Stimulated activated naive CD8-positive, alpha-beta T cell treated with anti-CD3 and anti-CD28 coated beads, Interleukin-15, Interleukin-2, amounts not matched to agents 100 ng/mL and 50 ng/mL, for 24 hours (primary cell): ENCODE measurements at regions not wholly inside any gene's neighbourhood (a gene's known extent, or its start where the extent isn't known, plus 50 kb on each side); places are given as distances from the start of the nearest gene placed in this dataset.

Source experiments
- H3K27ac Mint-ChIP-seq: one replicate; pipeline ENCODE4 v1.8.0; 2021; ENCODE audit warnings: mild to moderate bottlenecking, mixed read lengths
- H3K27me3 Mint-ChIP-seq: one replicate; pipeline ENCODE4 v1.8.0; 2021; ENCODE audit warnings: mixed read lengths
- H3K36me3 Mint-ChIP-seq: one replicate; pipeline ENCODE4 v1.8.0; 2021; ENCODE audit warnings: low read depth, mixed read lengths
- H3K4me1 Mint-ChIP-seq: one replicate; pipeline ENCODE4 v1.8.0; 2021; ENCODE audit warnings: low read depth, mixed read lengths
- H3K4me3 Mint-ChIP-seq: one replicate; pipeline ENCODE4 v1.8.0; 2021; ENCODE audit warnings: mild to moderate bottlenecking, mixed read lengths
- H3K9me3 Mint-ChIP-seq: one replicate; pipeline ENCODE4 v1.8.0; 2021; ENCODE audit warnings: mixed read lengths

- Mint-ChIP-seq H3K9me3 (no peaks in the 10 kb centered on the region), H3K36me3 (no peaks in the 10 kb centered on the region), H3K27me3 (peaks cover 19% of the 10 kb centered on the region), H3K4me1 (peaks cover 5% of the 10 kb centered on the region), H3K4me3 (no peak overlapping the region), H3K27ac (no peak overlapping the region)
Measured at GRCh38 chr5:133682451-133682850, 70.1 kb upstream of the FSTL4 start.

DNA sequence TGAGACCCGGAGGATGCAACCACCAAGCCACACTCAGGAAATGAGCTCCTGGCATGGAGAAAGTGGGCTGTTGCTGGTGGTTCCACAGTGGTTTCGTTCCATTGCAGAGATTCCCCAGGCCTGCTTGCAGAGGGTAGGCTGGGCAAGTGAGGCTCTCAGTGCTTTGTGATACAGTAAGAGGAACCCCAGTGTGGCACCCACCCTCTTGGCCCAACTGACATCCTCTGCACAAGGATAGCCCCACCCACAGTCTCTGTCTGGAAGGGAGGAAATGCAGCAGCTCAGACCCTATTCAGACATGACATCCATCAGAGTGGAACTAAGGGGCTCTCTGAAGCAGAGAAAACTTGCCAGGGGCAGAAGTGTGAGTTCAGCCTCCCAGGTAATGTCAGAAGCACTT is 69.6 kb upstream of the FSTL4 start:
- H3K4me3 Mint-ChIP-seq = no peak overlapping the region
- H3K27me3 Mint-ChIP-seq = peaks cover 15% of the 10 kb centered on the region
- H3K9me3 Mint-ChIP-seq = no peaks in the 10 kb centered on the region
- H3K4me1 Mint-ChIP-seq = peaks cover 5% of the 10 kb centered on the region
- H3K36me3 Mint-ChIP-seq = no peaks in the 10 kb centered on the region
- H3K27ac Mint-ChIP-seq = no peak overlapping the region

DNA sequence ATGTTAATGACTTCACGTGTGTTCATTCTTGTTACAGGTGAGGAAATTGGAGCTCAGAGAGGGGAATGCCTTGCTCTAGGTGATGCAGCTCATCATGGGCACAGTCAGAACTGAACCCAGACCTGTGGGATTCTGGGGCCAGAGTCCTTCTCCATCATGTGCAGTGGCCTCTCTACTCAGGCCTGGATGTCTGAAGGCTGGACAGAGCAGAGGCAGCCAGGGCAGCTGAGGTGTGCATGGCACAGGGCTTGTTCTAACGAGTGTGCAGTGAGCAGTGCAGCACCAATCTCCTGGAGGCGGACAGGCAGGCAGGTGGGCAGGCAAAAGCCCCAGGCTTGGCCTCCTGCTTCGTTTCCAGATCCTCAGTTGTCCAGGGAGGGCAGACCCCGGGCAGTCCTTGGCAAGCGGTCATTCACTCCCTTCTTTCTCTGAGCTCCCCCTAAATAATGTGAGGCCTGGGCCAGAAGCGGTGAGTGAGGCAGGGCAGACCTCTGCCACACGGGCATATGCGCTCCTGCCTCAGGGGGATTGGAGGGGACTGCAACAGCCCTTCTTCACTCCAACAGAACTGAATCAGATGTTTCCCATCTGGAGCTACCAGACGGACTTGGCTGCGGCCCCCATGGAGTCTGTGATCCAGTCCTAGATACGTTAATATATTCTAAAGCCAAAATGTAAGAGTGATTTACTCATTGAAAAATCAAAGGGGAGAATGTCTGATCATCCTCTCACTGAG is 68.7 kb upstream of the FSTL4 start:
- Mint-ChIP-seq H3K4me1 (peaks cover 5% of the 10 kb centered on the region), H3K4me3 (no peak overlapping the region), H3K27me3 (peaks cover 10% of the 10 kb centered on the region), H3K36me3 (no peaks in the 10 kb centered on the region), H3K9me3 (no peaks in the 10 kb centered on the region), H3K27ac (no peak overlapping the region)

GRCh38 chr5:133679534-133679933 is 67.2 kb upstream of the FSTL4 start:
- Mint-ChIP-seq H3K4me3 (no peak overlapping the region), H3K4me1 (peaks cover 5% of the 10 kb centered on the region), H3K9me3 (no peaks in the 10 kb centered on the region), H3K27ac (no peak overlapping the region), H3K27me3 (peaks cover 7% of the 10 kb centered on the region), H3K36me3 (no peaks in the 10 kb centered on the region)

GRCh38 chr5:133675376-133676154 is 63.2 kb upstream of the FSTL4 start:
- no peak overlapping the region for H3K27ac Mint-ChIP-seq
- no peaks in the 10 kb centered on the region for H3K4me1 Mint-ChIP-seq
- peaks cover 14% of the 10 kb centered on the region for H3K27me3 Mint-ChIP-seq
- no peaks in the 10 kb centered on the region for H3K9me3 Mint-ChIP-seq
- H3K4me3 Mint-ChIP-seq = no peak overlapping the region
- H3K36me3 Mint-ChIP-seq = no peaks in the 10 kb centered on the region

DNA sequence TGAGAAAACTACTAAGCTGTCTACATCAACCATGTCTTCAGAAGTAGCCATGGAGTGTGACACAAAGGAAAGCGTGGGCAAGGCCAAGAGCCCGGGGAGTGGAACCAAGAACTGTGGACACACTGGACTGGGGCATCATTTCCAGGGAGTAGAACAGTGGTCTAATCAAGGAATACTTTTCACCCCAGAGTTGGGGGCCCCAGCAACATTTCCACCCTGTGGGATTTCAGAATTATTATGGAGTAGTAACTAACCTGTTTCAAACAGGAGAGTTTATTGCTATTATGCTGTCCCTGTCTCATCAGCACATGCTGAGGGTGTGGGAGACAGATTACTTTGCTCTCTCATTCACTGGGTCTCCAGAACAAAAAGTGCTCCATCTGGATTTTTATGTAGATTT is 58.0 kb upstream of the FSTL4 start:
- Mint-ChIP-seq H3K4me3 (no peak overlapping the region), H3K27me3 (peaks cover 29% of the 10 kb centered on the region), H3K36me3 (no peaks in the 10 kb centered on the region)

DNA sequence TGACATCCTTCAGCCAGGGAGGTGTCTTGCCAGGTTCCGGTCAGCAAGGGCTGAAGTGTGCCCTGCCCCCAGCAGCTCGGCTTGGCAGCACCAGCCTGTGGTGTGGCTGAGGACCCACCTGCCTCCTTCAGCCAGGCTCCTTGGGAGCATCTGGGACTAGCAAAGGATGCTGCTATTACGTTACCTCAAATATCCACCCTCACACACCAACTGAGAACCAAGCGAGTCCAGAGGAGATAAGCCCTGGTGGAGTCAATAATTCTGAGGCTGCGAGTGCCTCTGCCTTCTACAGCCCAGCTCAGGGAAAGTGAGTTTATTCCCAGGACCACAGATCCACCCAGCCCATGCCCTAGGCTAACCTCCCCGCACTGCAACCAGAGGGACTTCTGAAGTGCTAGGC is 57.1 kb upstream of the FSTL4 start:
- Mint-ChIP-seq H3K9me3 (no peaks in the 10 kb centered on the region), H3K27me3 (peaks cover 29% of the 10 kb centered on the region), H3K36me3 (no peaks in the 10 kb centered on the region), H3K27ac (no peak overlapping the region), H3K4me1 (no peaks in the 10 kb centered on the region), H3K4me3 (no peak overlapping the region)

More for the DNA sequence above, 58.0 kb upstream of the FSTL4 start:
- no peak overlapping the region for H3K27ac Mint-ChIP-seq
- no peaks in the 10 kb centered on the region for H3K4me1 Mint-ChIP-seq
- no peaks in the 10 kb centered on the region for H3K9me3 Mint-ChIP-seq

DNA sequence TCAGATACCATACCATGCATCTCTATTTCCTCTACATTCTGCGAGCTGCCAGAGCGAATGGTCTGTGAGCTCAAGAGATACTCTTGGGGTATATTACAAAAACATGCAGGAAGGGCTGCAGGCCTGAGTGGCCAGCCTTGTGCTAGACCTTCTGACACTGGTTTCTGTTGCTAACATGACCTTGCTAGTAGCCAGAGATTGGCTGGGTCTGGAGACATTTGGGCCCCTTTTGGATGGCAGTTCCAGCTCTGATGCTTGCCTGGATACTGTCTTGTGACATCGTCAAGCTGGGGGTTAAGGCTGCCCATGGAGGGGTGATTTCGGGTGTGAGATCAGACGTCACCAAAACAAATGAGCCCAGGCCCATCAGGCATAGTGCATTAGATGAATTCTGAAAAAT is 56.1 kb upstream of the FSTL4 start:
- no peak overlapping the region for H3K4me3 Mint-ChIP-seq
- no peak overlapping the region for H3K27ac Mint-ChIP-seq
- H3K4me1 Mint-ChIP-seq = no peaks in the 10 kb centered on the region
- H3K9me3 Mint-ChIP-seq = no peaks in the 10 kb centered on the region
- no peaks in the 10 kb centered on the region for H3K36me3 Mint-ChIP-seq
- peaks cover 31% of the 10 kb centered on the region for H3K27me3 Mint-ChIP-seq

DNA sequence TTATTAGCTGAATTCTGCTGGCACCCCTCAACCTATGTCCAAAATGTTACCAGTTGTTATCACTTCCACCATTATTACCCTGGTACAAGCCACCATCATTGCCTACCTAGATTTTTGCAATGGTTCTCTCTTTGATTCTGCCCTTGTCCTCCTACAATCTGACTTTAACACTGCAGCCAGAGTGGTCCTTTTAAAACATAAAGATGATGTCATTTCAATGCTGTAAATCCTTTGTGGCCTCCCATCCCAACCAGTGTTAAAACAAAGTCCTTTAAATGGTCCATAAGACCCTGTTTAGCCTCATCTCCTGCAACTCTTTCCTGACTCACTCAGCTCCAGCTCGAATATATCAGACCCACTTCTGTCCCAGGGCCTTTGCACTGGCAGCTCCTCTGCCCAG is 54.9 kb upstream of the FSTL4 start:
- Mint-ChIP-seq H3K9me3 (no peaks in the 10 kb centered on the region), H3K36me3 (no peaks in the 10 kb centered on the region), H3K4me3 (no peak overlapping the region), H3K27ac (no peak overlapping the region), H3K27me3 (peaks cover 30% of the 10 kb centered on the region), H3K4me1 (no peaks in the 10 kb centered on the region)

DNA sequence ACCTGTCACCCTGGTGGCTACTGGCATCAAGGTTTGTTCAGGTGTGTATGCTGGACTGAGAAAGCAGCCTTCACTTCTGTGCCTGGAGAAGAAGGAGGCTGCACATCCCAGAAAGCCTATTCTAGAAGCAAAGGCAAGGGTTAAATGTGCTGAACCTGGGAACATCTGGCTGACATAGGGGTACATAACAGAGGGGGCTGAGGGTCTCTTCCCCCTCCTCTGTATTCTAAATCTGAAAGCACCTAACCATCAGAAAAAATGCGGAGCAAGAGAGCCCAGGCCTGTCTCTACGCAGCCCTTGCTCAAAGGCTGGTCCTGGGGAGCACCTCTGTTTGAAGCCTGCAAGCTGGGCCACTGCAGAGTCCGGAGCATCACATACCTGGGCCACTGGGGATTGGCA is 53.2 kb upstream of the FSTL4 start:
- Mint-ChIP-seq H3K4me3 (no peak overlapping the region), H3K4me1 (no peaks in the 10 kb centered on the region), H3K27me3 (peaks cover 26% of the 10 kb centered on the region), H3K36me3 (no peaks in the 10 kb centered on the region), H3K9me3 (no peaks in the 10 kb centered on the region), H3K27ac (no peak overlapping the region)

- no peaks in the 10 kb centered on the region for H3K36me3 Mint-ChIP-seq
- H3K4me3 Mint-ChIP-seq = no peak overlapping the region
- H3K9me3 Mint-ChIP-seq = no peaks in the 10 kb centered on the region
- no peaks in the 10 kb centered on the region for H3K4me1 Mint-ChIP-seq
- H3K27ac Mint-ChIP-seq = no peak overlapping the region
- peaks cover 22% of the 10 kb centered on the region for H3K27me3 Mint-ChIP-seq
Measured at GRCh38 chr5:133664422-133664821, 52.1 kb upstream of the FSTL4 start.

GRCh38 chr5:133663397-133664054 is 51.2 kb upstream of the FSTL4 start:
- Mint-ChIP-seq H3K36me3 (no peaks in the 10 kb centered on the region), H3K4me1 (no peaks in the 10 kb centered on the region), H3K9me3 (no peaks in the 10 kb centered on the region), H3K27me3 (peaks cover 22% of the 10 kb centered on the region), H3K4me3 (no peak overlapping the region), H3K27ac (no peak overlapping the region)

GRCh38 chr5:133662578-133662977 is 50.2 kb upstream of the FSTL4 start:
- no peak overlapping the region for H3K4me3 Mint-ChIP-seq
- H3K27me3 Mint-ChIP-seq = peaks cover 18% of the 10 kb centered on the region
- no peaks in the 10 kb centered on the region for H3K36me3 Mint-ChIP-seq
- H3K27ac Mint-ChIP-seq = no peak overlapping the region
- no peaks in the 10 kb centered on the region for H3K4me1 Mint-ChIP-seq
- no peaks in the 10 kb centered on the region for H3K9me3 Mint-ChIP-seq
